G401.6 (cell line): ENCODE measurements at regions not wholly inside any gene's neighbourhood (a gene's known extent, or its start where the extent isn't known, plus 50 kb on each side); places are given as distances from the start of the nearest gene placed in this dataset.
"Not testable (repeated sequence)": the region's sequence is repeated elsewhere in the genome, so short reads cannot be mapped to it uniquely, and the experiment has no call there.

Experiments
- FAIRE-seq: peaks from 2 replicates; lab custom pipeline; 2012; peaks lifted over from hg19 to GRCh38; lab: Jason Lieb, UNC

GRCh38 chr6:110558575-110558974 lies 82.2 kb upstream of the SLC22A16 start:
- no peak for FAIRE-seq

- no peak for FAIRE-seq
Measured at GRCh38 chr6:110557199-110557598, 80.8 kb upstream of the SLC22A16 start.

- no peak for FAIRE-seq
Measured at GRCh38 chr6:110556317-110557110, 80.1 kb upstream of the SLC22A16 start.

GRCh38 chr6:110554966-110555460 lies 78.6 kb upstream of the SLC22A16 start:
- FAIRE-seq, result no peak

GRCh38 chr6:110554441-110554840 lies 78.0 kb upstream of the SLC22A16 start:
- FAIRE-seq, result no peak

- FAIRE-seq, result no peak
Measured at GRCh38 chr6:110552901-110553641, 76.7 kb upstream of the SLC22A16 start.

- no peak for FAIRE-seq
Measured at GRCh38 chr6:110552076-110552475, 75.7 kb upstream of the SLC22A16 start.

GRCh38 chr6:110551088-110551487 lies 74.7 kb upstream of the SLC22A16 start:
- no peak for FAIRE-seq

- no peak for FAIRE-seq
Measured at GRCh38 chr6:110550353-110550752, 73.9 kb upstream of the SLC22A16 start.

GRCh38 chr6:110549277-110549676 lies 72.9 kb upstream of the SLC22A16 start:
- FAIRE-seq, result no peak

GRCh38 chr6:110548110-110548847 lies 71.9 kb upstream of the SLC22A16 start:
- FAIRE-seq, result no peak

GRCh38 chr6:110547266-110547964 lies 71.0 kb upstream of the SLC22A16 start:
- no peak for FAIRE-seq

GRCh38 chr6:110545081-110545872 lies 68.9 kb upstream of the SLC22A16 start:
- no peak for FAIRE-seq

- FAIRE-seq, result no peak
Measured at GRCh38 chr6:110544472-110544871, 68.1 kb upstream of the SLC22A16 start.

- no peak for FAIRE-seq
Measured at GRCh38 chr6:110543106-110543505, 66.7 kb upstream of the SLC22A16 start.

- no peak for FAIRE-seq
Measured at GRCh38 chr6:110542311-110543024, 66.1 kb upstream of the SLC22A16 start.

- no peak for FAIRE-seq
Measured at GRCh38 chr6:110541701-110542309, 65.4 kb upstream of the SLC22A16 start.

GRCh38 chr6:110539277-110540019 lies 63.0 kb upstream of the SLC22A16 start:
- not testable (repeated sequence) for FAIRE-seq

- FAIRE-seq, result no peak
Measured at GRCh38 chr6:110538416-110539160, 62.2 kb upstream of the SLC22A16 start.
